Stimulated activated CD4-positive, alpha-beta T cell treated with anti-CD3 and anti-CD28 coated beads, Interleukin-4, amount 100 ng/mL, for 1 hour (primary cell): ENCODE measurements at regions not wholly inside any gene's neighbourhood (a gene's known extent, or its start where the extent isn't known, plus 50 kb on each side); places are given as distances from the start of the nearest gene placed in this dataset.
"Not testable (repeated sequence)": the region's sequence is repeated elsewhere in the genome, so short reads cannot be mapped to it uniquely, and the experiment has no call there.

ENCODE experiments used
- DNase-seq: peaks from one replicate; pipeline ENCODE4 v3.0.0-alpha.2; 2020

- no peak for DNase-seq
Observed at GRCh38 chr13:104641309-104641708, 1575.1 kb upstream of the SLC10A2 start.

- DNase-seq = no peak
Observed at GRCh38 chr13:104635879-104636278, 1569.7 kb upstream of the SLC10A2 start.

- no peak for DNase-seq
Observed at GRCh38 chr13:104634016-104634415, 1567.8 kb upstream of the SLC10A2 start.

GRCh38 chr13:104632736-104633135 is 1566.5 kb upstream of the SLC10A2 start:
- no peak for DNase-seq

DNA sequence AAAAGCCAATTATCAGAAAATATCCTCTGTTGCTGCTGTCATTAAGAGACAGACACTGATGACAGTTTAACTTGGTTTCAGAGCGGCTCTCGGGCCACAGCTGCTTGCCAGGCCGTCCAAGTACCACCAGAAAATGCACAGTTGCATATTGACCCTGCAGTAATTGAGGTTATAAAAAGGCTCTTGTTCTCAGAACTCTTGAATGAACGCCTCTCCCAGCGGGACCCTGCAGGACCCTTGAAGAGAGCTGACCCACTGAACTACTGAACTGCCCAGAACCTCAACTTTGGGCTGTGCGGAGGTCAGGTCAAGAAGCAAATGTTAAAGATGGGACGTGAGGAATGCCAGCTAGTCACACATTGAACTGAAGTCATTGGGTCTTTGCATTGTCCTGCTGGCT is 1559.0 kb upstream of the SLC10A2 start:
- no peak for DNase-seq

DNA sequence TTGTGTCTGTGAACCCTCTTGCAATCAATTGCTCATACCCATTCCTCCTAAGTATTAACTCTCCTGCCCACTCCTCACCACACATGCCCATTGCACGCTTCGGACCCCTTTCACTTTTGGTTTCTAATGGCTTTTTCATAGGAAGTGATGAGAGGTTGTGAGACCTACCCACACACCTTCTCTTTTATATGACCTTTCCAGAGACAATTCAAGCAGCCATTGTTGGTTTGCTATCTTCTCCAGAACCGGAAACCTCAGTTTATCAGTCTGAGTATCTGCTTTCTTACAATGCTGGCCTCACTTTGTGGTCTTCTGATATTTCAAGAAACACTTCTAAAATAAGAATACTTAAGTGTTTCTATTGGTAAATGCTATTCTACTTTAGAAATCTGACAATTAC is 1550.8 kb upstream of the SLC10A2 start:
- no peak for DNase-seq

- no peak for DNase-seq
Observed at GRCh38 chr13:104614361-104615145, 1548.3 kb upstream of the SLC10A2 start.

DNA sequence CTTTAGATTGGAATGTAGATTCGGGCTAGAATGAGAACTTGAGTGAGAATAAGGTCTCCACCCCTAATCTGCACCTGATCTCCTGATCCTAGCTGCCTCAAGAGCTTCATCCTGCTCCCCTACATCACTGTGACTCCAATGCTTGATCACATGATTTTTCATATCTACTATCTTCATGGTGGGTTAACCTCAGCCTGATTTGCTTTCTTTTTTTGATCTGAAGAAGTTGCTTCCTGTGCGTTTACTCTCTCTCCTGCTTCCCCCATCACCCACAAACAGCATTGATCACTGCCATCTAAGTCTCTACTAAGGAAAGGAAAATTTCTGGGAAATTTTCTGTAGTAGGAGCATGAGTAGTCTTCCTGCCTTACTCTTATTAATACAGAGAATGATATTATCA is 1542.1 kb upstream of the SLC10A2 start:
- no peak for DNase-seq

- DNase-seq = not testable (repeated sequence)
Observed at GRCh38 chr13:104605435-104605834, 1539.2 kb upstream of the SLC10A2 start.

- DNase-seq = no peak
Observed at GRCh38 chr13:104597546-104598180, 1531.4 kb upstream of the SLC10A2 start.

GRCh38 chr13:104595511-104595910 is 1529.3 kb upstream of the SLC10A2 start:
- no peak for DNase-seq

GRCh38 chr13:104594806-104595205 is 1528.6 kb upstream of the SLC10A2 start:
- DNase-seq = no peak

DNA sequence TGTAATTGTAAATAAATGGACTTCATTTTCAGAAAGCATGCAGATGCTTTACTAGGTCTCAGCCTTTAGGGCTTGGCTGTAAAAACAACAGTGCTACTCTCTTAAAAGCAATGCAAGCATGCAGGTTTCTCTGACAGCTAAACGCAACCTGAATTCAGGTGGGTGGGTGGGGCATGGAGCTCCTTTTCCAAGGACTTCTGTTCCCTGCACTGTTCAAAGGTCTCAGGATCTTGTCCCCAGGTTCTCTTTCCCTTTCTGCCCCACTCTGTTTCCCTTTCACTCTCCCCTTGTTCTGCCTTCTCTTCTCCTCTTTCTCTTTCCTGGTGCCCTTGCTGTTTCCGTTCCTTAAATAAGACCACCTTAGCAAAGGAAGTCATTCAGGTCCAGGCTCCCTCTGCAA is 1527.5 kb upstream of the SLC10A2 start:
- no peak for DNase-seq

DNA sequence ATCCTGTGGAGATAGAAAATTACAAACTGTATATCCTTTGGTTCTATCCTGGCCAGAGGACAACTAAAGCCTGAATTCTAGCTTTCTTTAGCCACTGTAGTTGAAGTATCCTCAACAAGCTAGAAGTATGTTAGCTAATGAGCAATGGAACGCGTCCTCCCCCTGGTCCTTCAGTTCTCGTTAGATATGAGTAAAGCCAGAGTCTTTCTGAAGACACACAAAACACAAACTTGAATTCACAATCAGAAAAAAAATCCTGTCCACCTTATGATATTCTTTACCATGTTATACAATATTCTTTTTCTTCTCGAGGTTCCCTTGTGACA is 1527.0 kb upstream of the SLC10A2 start:
- no peak for DNase-seq

- no peak for DNase-seq
Observed at GRCh38 chr13:104592545-104593250, 1526.5 kb upstream of the SLC10A2 start.

- no peak for DNase-seq
Observed at GRCh38 chr13:104592127-104592526, 1525.9 kb upstream of the SLC10A2 start.

DNA sequence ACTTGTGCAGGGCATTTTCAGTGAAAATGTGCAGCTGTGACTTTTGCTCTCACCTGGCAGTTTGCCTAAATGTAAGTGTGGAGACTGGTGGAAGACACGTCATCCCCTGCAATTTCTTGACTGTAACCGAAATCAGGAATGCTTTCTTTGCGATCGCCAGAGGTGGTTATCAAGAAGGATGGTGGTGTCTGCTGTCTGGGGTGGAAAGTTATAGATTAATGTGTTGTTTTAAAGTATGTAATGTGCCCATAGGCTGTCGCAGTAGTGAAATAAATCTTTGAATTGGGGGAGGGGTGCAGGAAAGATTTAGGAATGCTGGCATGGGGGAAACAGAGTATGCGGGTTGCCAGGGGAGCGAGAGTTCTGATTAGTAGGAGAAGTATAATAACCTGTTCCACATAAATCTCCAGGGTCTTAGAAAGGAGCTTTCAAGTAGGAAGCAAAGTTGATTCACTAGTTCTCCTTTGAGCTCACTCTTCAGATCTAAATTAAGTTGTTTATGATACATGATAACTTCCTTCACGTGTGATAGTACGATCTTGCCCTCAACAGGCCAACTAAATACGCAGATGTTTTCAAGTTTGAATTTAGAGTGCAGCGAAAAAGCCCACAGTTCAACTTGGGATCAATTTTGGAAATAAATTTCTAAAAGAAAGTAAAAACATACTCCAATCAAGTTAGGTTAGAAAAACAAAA is 1520.0 kb upstream of the SLC10A2 start:
- DNase-seq = no peak

- no peak for DNase-seq
Observed at GRCh38 chr13:104584481-104584880, 1518.3 kb upstream of the SLC10A2 start.

- no peak for DNase-seq
Observed at GRCh38 chr13:104580931-104581330, 1514.7 kb upstream of the SLC10A2 start.

DNA sequence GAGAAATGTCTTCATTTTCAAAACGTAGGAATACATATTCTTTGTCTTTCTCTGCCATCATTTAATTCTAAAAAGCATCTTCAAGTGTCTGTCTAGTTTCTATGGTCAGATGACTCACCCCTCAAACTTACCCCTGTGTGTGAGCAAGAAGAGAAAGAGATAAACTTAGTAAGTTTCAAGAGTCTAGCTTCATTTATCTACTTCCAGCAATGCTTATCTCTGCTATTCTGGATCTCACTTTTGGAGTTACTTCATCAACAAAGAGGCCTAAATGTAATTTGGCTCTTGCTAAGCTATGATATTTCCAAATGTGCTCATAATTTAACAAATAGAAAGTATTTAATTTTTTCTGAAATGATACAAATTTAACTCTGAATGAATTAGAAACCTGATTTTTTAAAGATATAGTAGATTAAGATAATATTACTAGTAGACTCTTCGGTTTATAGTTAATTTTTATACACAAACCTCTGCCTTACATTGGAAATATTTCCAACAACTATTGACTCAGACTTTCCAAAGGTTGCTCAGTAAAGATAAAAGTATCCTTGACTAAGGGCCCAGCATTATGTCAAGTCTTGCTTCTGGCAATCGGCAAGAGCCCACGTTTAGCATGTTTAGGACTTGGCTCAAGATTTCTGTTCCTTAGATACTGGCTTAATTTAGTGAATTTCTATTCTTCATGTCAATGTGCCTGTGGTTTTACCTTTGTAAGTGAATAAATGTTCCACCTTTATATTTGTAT is 1511.0 kb upstream of the SLC10A2 start:
- DNase-seq = no peak

- DNase-seq = no peak
Observed at GRCh38 chr13:104571893-104572229, 1505.6 kb upstream of the SLC10A2 start.

GRCh38 chr13:104571161-104571892 is 1505.1 kb upstream of the SLC10A2 start:
- no peak for DNase-seq
